ENCODE measurements at regions not wholly inside any gene's neighbourhood (a gene's known extent, or its start where the extent isn't known, plus 50 kb on each side); places are given as distances from the start of the nearest gene placed in this dataset.
"Not testable (repeated sequence)": the region's sequence is repeated elsewhere in the genome, so short reads cannot be mapped to it uniquely, and the experiment has no call there.

DNA sequence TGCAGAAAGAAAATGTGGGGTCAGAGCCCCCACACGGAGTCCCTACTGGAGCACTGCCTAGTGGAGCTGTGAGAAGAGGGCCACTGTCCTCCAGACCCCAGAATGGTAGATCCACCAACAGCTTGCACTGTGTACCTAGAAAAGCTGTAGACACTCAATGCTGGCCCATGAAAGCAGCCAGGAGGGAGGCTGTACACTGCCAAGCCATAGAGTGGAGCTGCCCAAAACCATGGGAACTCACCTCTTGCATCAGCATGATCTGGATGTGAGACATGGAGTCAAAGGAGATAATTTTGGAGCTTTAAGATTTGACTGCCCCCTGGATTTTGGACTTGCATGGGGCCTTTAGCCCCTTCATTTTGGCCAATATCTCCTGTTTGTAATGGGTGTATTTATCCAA lies 452.3 kb downstream of the MRPL39 start:
- H3K36me3 ChIP-seq (ENCODE audit: control insufficient read depth in 1 of 2, insufficient read depth in 2 of 2, low read length in 2 of 2); H4K12ac ChIP-seq (ENCODE audit: low read depth, low read length); H3K23ac ChIP-seq (ENCODE audit: low read length); H3K27me3 ChIP-seq (ENCODE audit: insufficient read depth, low read length); H2AFZ ChIP-seq (ENCODE audit: insufficient read depth, low read length, poor library complexity); H3K4me1 ChIP-seq (ENCODE audit: control insufficient read depth in 1 of 2, insufficient read depth in 2 of 2, low read length in 2 of 2); H2BK5ac ChIP-seq (ENCODE audit: low read depth, low read length, poor library complexity); H3K9ac ChIP-seq (ENCODE audit: low read length); H2BK12ac ChIP-seq (ENCODE audit: low read length); H2AK5ac ChIP-seq (ENCODE audit: low read length); H3K4ac ChIP-seq (ENCODE audit: low read depth, low read length); H3K4me2 ChIP-seq (ENCODE audit: low read length); H3K14ac ChIP-seq (ENCODE audit: low read length); H3K9me3 ChIP-seq (ENCODE audit: insufficient read depth, low read depth, low read length); H3K4me3 ChIP-seq (ENCODE audit: low read depth, low read length); H4K8ac ChIP-seq (ENCODE audit: low read depth, low read length); H3K27ac ChIP-seq (ENCODE audit: low read depth, low read length); H3K18ac ChIP-seq (ENCODE audit: low read length); H3K79me1 ChIP-seq (ENCODE audit: low read length); DNase-seq; H2BK120ac ChIP-seq (ENCODE audit: insufficient read depth, low read length, poor library complexity); H4K91ac ChIP-seq (ENCODE audit: low read depth, low read length); H3K79me2 ChIP-seq (ENCODE audit: control insufficient read depth, insufficient read depth, low read length, poor library complexity): not testable (repeated sequence)
- WGBS (ENCODE audit: extremely low coverage, insufficient coverage, insufficient read length): no CpG with 5 or more reads among the region's 1 CpG

DNA sequence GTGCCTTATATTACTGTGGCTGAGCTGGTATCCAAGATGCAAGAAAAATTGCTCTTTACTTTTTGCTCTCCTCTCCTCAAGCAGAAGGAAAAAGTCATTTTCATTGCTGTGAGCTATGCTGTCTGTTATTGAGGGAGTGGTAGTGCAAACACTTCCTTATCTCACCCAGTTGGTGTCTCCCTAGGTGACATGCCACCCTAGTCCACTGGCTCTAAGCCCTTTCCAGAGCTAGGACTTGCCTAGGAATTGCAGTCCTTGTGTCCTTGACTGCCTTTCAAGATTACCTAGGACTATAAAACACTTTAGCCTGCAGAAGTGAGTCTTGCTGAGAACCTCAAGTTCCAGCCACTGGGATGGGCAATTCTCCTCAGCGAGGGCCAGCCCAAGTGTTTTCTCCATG lies 458.3 kb downstream of the MRPL39 start:
- WGBS (ENCODE audit: extremely low coverage, insufficient coverage, insufficient read length): no CpG with 5 or more reads among the region's 1 CpG

DNA sequence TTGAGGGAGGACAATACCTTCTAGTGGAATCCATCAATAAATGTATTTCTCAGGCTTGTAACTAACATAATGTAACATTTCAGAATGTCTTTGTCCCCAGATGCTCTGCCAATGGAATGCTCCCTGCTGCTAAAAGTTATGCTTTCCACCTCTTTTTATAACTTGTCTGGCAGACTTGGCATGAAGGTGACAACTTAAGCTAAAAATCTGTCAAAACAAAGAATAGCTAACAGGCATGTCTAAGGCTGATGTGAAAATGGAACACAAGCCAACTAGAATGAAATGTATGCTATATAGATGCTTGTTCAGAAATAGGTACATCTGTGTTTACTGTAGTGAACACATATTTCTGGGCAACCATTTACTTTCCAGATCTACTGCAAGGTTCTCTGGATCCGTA lies 467.9 kb downstream of the MRPL39 start:
- WGBS (ENCODE audit: extremely low coverage, insufficient coverage, insufficient read length): no CpG with 5 or more reads among the region's 1 CpG
- no peak overlapping the region for H2AFZ ChIP-seq (ENCODE audit: insufficient read depth, low read length, poor library complexity)

More for the DNA sequence above, 458.3 kb downstream of the MRPL39 start:
- Histone ChIP-seq H3K9ac (ENCODE audit: low read length) (no peak overlapping the region), H3K27me3 (ENCODE audit: insufficient read depth, low read length) (no peaks in the 10 kb centered on the region), H3K9me3 (ENCODE audit: insufficient read depth, low read depth, low read length) (peaks cover 2% of the 10 kb centered on the region), H3K79me2 (ENCODE audit: control insufficient read depth, insufficient read depth, low read length, poor library complexity) (no peaks in the 10 kb centered on the region), H3K4me3 (ENCODE audit: low read depth, low read length) (no peak overlapping the region), H4K12ac (ENCODE audit: low read depth, low read length) (no peak overlapping the region), H3K4me1 (ENCODE audit: control insufficient read depth in 1 of 2, insufficient read depth in 2 of 2, low read length in 2 of 2) (no peaks in the 10 kb centered on the region), H4K8ac (ENCODE audit: low read depth, low read length) (no peak overlapping the region), H2AFZ (ENCODE audit: insufficient read depth, low read length, poor library complexity) (no peak overlapping the region), H3K23ac (ENCODE audit: low read length) (no peak overlapping the region), H3K79me1 (ENCODE audit: low read length) (no peaks in the 10 kb centered on the region), H3K36me3 (ENCODE audit: control insufficient read depth in 1 of 2, insufficient read depth in 2 of 2, low read length in 2 of 2) (no peaks in the 10 kb centered on the region), H3K14ac (ENCODE audit: low read length) (no peak overlapping the region), H3K4me2 (ENCODE audit: low read length) (no peak overlapping the region), H3K27ac (ENCODE audit: low read depth, low read length) (no peak overlapping the region), H2BK12ac (ENCODE audit: low read length) (no peak overlapping the region), H2BK5ac (ENCODE audit: low read depth, low read length, poor library complexity) (no peak overlapping the region), H4K91ac (ENCODE audit: low read depth, low read length) (no peak overlapping the region), H3K4ac (ENCODE audit: low read depth, low read length) (no peak overlapping the region), H2BK120ac (ENCODE audit: insufficient read depth, low read length, poor library complexity) (no peak overlapping the region), H3K18ac (ENCODE audit: low read length) (no peak overlapping the region), H2AK5ac (ENCODE audit: low read length) (no peak overlapping the region)
- no peak for DNase-seq

DNA sequence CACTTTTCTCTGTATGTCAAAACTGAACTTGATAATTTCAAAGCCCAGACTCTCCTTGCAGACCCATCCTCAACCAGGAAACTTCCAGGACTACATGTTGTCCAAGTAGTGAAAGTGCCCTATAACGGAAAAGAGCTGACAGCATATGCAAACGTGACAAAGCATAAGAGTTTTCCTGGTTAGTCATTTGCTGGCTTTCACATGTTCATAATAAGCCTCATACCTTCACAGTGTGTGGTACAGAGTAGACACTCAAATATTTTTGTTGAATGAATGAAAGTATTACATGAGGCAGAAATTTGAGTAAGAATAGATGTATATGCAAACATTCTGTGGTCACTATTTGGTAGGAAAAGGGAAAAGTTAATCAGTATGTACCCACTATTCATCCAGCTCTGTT lies 473.3 kb downstream of the MRPL39 start:
- H3K4me1 ChIP-seq (ENCODE audit: control insufficient read depth in 1 of 2, insufficient read depth in 2 of 2, low read length in 2 of 2): no peaks in the 10 kb centered on the region
- no peak overlapping the region for H3K9ac ChIP-seq (ENCODE audit: low read length)
- H2BK12ac ChIP-seq (ENCODE audit: low read length): no peak overlapping the region
- H3K4me3 ChIP-seq (ENCODE audit: low read depth, low read length): no peak overlapping the region
- no peak overlapping the region for H3K23ac ChIP-seq (ENCODE audit: low read length)
- no CpG with 5 or more reads among the region's 2 CpGs for WGBS (ENCODE audit: extremely low coverage, insufficient coverage, insufficient read length)
- H3K79me1 ChIP-seq (ENCODE audit: low read length): no peaks in the 10 kb centered on the region
- H3K4ac ChIP-seq (ENCODE audit: low read depth, low read length): no peak overlapping the region
- H3K9me3 ChIP-seq (ENCODE audit: insufficient read depth, low read depth, low read length): no peaks in the 10 kb centered on the region
- no peak overlapping the region for H2AFZ ChIP-seq (ENCODE audit: insufficient read depth, low read length, poor library complexity)
- no peak for DNase-seq
- no peak overlapping the region for H2BK5ac ChIP-seq (ENCODE audit: low read depth, low read length, poor library complexity)
- no peaks in the 10 kb centered on the region for H3K79me2 ChIP-seq (ENCODE audit: control insufficient read depth, insufficient read depth, low read length, poor library complexity)
- no peak overlapping the region for H3K4me2 ChIP-seq (ENCODE audit: low read length)
- H3K27ac ChIP-seq (ENCODE audit: low read depth, low read length): no peak overlapping the region
- no peak overlapping the region for H2AK5ac ChIP-seq (ENCODE audit: low read length)
- H3K27me3 ChIP-seq (ENCODE audit: insufficient read depth, low read length): no peaks in the 10 kb centered on the region
- no peak overlapping the region for H4K8ac ChIP-seq (ENCODE audit: low read depth, low read length)
- H4K12ac ChIP-seq (ENCODE audit: low read depth, low read length): no peak overlapping the region
- H4K91ac ChIP-seq (ENCODE audit: low read depth, low read length): no peak overlapping the region
- no peaks in the 10 kb centered on the region for H3K36me3 ChIP-seq (ENCODE audit: control insufficient read depth in 1 of 2, insufficient read depth in 2 of 2, low read length in 2 of 2)
- no peak overlapping the region for H2BK120ac ChIP-seq (ENCODE audit: insufficient read depth, low read length, poor library complexity)
- no peak overlapping the region for H3K14ac ChIP-seq (ENCODE audit: low read length)
- H3K18ac ChIP-seq (ENCODE audit: low read length): no peak overlapping the region

More for the DNA sequence above, 467.9 kb downstream of the MRPL39 start:
- Histone ChIP-seq H4K91ac (ENCODE audit: low read depth, low read length) (no peak overlapping the region), H3K4me2 (ENCODE audit: low read length) (no peak overlapping the region), H3K79me1 (ENCODE audit: low read length) (no peaks in the 10 kb centered on the region), H4K12ac (ENCODE audit: low read depth, low read length) (no peak overlapping the region), H3K4ac (ENCODE audit: low read depth, low read length) (no peak overlapping the region), H2BK12ac (ENCODE audit: low read length) (no peak overlapping the region), H3K23ac (ENCODE audit: low read length) (no peak overlapping the region), H3K14ac (ENCODE audit: low read length) (no peak overlapping the region), H3K4me1 (ENCODE audit: control insufficient read depth in 1 of 2, insufficient read depth in 2 of 2, low read length in 2 of 2) (no peaks in the 10 kb centered on the region), H2BK120ac (ENCODE audit: insufficient read depth, low read length, poor library complexity) (no peak overlapping the region), H3K18ac (ENCODE audit: low read length) (no peak overlapping the region), H2BK5ac (ENCODE audit: low read depth, low read length, poor library complexity) (no peak overlapping the region), H3K79me2 (ENCODE audit: control insufficient read depth, insufficient read depth, low read length, poor library complexity) (no peaks in the 10 kb centered on the region), H2AK5ac (ENCODE audit: low read length) (no peak overlapping the region), H3K27ac (ENCODE audit: low read depth, low read length) (no peak overlapping the region), H3K9ac (ENCODE audit: low read length) (no peak overlapping the region), H4K8ac (ENCODE audit: low read depth, low read length) (no peak overlapping the region), H3K4me3 (ENCODE audit: low read depth, low read length) (no peak overlapping the region), H3K27me3 (ENCODE audit: insufficient read depth, low read length) (no peaks in the 10 kb centered on the region), H3K36me3 (ENCODE audit: control insufficient read depth in 1 of 2, insufficient read depth in 2 of 2, low read length in 2 of 2) (no peaks in the 10 kb centered on the region), H3K9me3 (ENCODE audit: insufficient read depth, low read depth, low read length) (no peaks in the 10 kb centered on the region)
- no peak for DNase-seq
